Psoas muscle (tissue), 7 donors: ENCODE measurements at regions not wholly inside any gene's neighbourhood (a gene's known extent, or its start where the extent isn't known, plus 50 kb on each side); places are given as distances from the start of the nearest gene placed in this dataset.
"Not testable (repeated sequence)": the region's sequence is repeated elsewhere in the genome, so short reads cannot be mapped to it uniquely, and the experiment has no call there.

Experiments
- ATAC-seq, 4 donors: fragments of 200-7000 bp; cut with Tn5 transposase; one replicate each; pipeline ENCODE4 v1.9.1; 2020; ENCODE audit warnings: moderate library complexity in 3 of 4, mild to moderate bottlenecking in 2 of 4
- DNase-seq, 2 donors: peaks; one replicate each; pipeline ENCODE4 v3.0.0-alpha.2; 2020
- H3K27ac ChIP-seq: fragments of 200-600 bp; one replicate; pipeline ENCODE4 v1.8.0; 2022
- H3K27me3 ChIP-seq, 3 donors: fragments of 200-600 bp in 1 of 3; one replicate each; pipeline versions ENCODE4 v1.6.1 to v1.8.0; 2013 to 2022; ENCODE audit warnings: low read length in 2 of 3, mild to moderate bottlenecking in 2 of 3, moderate library complexity in 1 of 3; ENCODE audit not compliant: insufficient read depth in 3 of 3
- H3K36me3 ChIP-seq, 2 donors: fragments of 200-600 bp in 1 of 2; one replicate each; pipeline versions ENCODE4 v1.6.1 to v1.8.0; 2013 to 2022; ENCODE audit warnings: low read depth in 1 of 2, mild to moderate bottlenecking in 1 of 2, moderate library complexity in 1 of 2; ENCODE audit not compliant: insufficient read depth in 1 of 2
- H3K4me1 ChIP-seq: fragments of 200-600 bp; one replicate; pipeline ENCODE4 v1.8.0; 2022
- H3K4me3 ChIP-seq: fragments of 200-600 bp; one replicate; pipeline ENCODE4 v1.8.0; 2022; ENCODE audit warnings: mild to moderate bottlenecking
- H3K9me3 ChIP-seq: fragments of 200-600 bp; one replicate; pipeline ENCODE4 v1.8.0; 2022
- WGBS, 3 donors: extraction: QIAGEN DNeasy Blood & Tissue Kit; methylation state at CpG; one replicate each; pipeline versions ENCODE4 v1.1.6 to v1.1.7; 2013; 5-methylcytosine and 5-hydroxymethylcytosine counted together
- intact Hi-C, 2 donors: fragments of 100-400 bp; cut with DNase I; formaldehyde crosslinking; loops; one replicate each; pipeline versions ENCODE4 v1.11.0 to v1.14.2; 2022
- donor health status: healthy with polysubstance abuse.
- donor health status: DM: no; HTN: no; CAD: no; lungs with moderate emphysema.
- donor health status: Bipolar disorder and iron deficiency.
- donor health status: healthy.
- donor health status: DM: yes; HTN: yes; CAD: no.
- donor health status: DM: no; HTN: no; CAD: no.
- donor health status: DM: yes; HTN: yes; CAD: no.

- H3K9me3 ChIP-seq, H3K4me1 ChIP-seq, H3K36me3 ChIP-seq, ATAC-seq, H3K27ac ChIP-seq, H3K4me3 ChIP-seq, intact Hi-C loops, DNase-seq: not testable (repeated sequence)
- WGBS, 3 donors: 74 to 82% (median 77%) methylated on average over 1 to 2 of the region's 2 CpGs
- H3K27me3 ChIP-seq: peaks cover 0 to 15% (median 0%) of the 10 kb centered on the region in 3 donors
Observed at GRCh38 chr12:54105809-54106208, 52.2 kb downstream of the HOXC4 start.

DNA sequence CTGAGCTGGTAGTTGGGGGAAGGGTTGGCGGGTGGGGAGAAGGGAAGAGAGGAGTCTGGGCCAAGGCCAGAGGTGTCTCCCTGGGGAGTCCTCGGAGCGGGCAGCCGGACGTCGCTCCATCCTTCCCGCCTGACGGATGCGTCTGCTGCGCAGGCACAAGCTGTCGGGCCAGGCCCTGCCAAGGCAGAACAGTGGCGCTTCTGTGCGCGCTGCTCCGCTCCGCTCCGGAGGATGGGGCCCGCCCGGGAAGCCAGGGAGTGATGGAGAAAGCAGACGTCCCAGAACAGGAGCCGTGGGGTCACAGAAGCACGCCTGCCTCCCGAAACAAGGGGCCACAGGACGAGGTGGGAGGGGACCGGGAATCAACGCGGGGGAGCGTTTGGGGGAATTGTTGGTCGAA is 52.6 kb downstream of the HOXC4 start:
- DNase-seq: peak in 1 of 2 donors; percentile 55

GRCh38 chr12:54106803-54107579 is 53.4 kb downstream of the HOXC4 start:
- H3K4me3 ChIP-seq, ATAC-seq, H3K9me3 ChIP-seq, DNase-seq, H3K27ac ChIP-seq, intact Hi-C loops, H3K36me3 ChIP-seq, H3K4me1 ChIP-seq: not testable (repeated sequence)
- WGBS, 3 donors: 62 to 65% (median 63%) methylated on average over 56 of the region's 56 CpGs
- peaks cover 0 to 15% (median 0%) of the 10 kb centered on the region in 3 donors for H3K27me3 ChIP-seq

More for the DNA sequence above, 52.6 kb downstream of the HOXC4 start:
- H3K27ac ChIP-seq, intact Hi-C loops, ATAC-seq, H3K36me3 ChIP-seq, H3K4me1 ChIP-seq, H3K9me3 ChIP-seq, H3K4me3 ChIP-seq: not testable (repeated sequence)
- H3K27me3 ChIP-seq: peaks cover 0 to 15% (median 0%) of the 10 kb centered on the region in 3 donors
- 12 to 13% (median 13%) methylated on average over 27 to 29 of the region's 29 CpGs for WGBS, 3 donors

- ATAC-seq, H3K4me1 ChIP-seq, H3K4me3 ChIP-seq, H3K27ac ChIP-seq, intact Hi-C loops, H3K27me3 ChIP-seq, H3K9me3 ChIP-seq, H3K36me3 ChIP-seq: not testable (repeated sequence)
- DNase-seq: peak in 1 of 2 donors; percentile 73
- WGBS, 3 donors: 19 to 28% (median 23%) methylated on average over 6 of the region's 6 CpGs
Observed at GRCh38 chr12:54112336-54112735, 58.7 kb downstream of the HOXC4 start.

GRCh38 chr12:54116055-54116454 is 62.4 kb downstream of the HOXC4 start:
- DNase-seq, H3K27me3 ChIP-seq, H3K36me3 ChIP-seq, H3K9me3 ChIP-seq, ATAC-seq, H3K27ac ChIP-seq, H3K4me1 ChIP-seq, H3K4me3 ChIP-seq, intact Hi-C loops: not testable (repeated sequence)
- WGBS, 3 donors: 8 to 28% (median 8%) methylated on average over 5 to 6 of the region's 6 CpGs

DNA sequence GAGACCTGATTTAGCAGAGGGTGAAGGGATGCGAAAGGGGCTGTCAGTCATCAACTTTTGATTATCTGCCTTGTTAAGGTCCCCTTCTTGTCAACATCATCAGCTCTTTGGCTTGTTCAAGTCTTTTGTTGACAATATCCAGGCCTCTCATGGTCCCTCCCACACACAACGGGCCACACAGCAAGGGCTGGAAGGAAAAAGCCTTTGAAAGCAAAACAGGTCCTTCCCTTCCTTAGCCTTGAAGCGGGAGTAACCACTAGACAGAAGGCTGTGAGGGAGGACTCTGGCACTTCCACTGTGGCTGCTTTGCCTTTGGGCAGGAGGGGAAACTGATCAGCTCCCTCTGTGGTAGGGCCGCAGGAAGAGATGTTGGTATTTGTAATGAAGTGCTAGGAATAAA is 63.8 kb downstream of the HOXC4 start:
- intact Hi-C loops, H3K4me3 ChIP-seq, DNase-seq, ATAC-seq, H3K4me1 ChIP-seq, H3K9me3 ChIP-seq, H3K27me3 ChIP-seq, H3K27ac ChIP-seq, H3K36me3 ChIP-seq: not testable (repeated sequence)
- 77 to 86% (median 81%) methylated on average over 3 to 4 of the region's 4 CpGs for WGBS, 3 donors

DNA sequence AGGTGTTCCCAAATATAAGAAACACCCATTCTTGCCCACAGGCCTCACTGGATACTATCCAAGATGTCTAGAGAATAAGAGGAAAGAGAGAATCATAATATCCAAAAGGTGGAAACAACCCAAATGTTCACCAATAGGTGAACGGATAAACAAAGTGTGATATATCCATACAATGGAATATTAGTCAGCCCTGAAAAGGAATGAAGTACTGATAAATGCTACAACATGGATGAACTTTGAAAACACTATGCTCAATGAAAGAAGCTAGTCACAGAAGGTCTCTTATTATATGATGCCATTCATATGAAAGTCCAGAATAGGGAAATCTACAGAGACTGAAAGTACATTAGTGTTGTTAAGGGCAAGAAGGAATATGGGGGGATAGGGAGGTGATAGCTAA is 65.4 kb downstream of the HOXC4 start:
- intact Hi-C loops, H3K27ac ChIP-seq, H3K9me3 ChIP-seq, ATAC-seq, H3K27me3 ChIP-seq, H3K4me3 ChIP-seq, H3K36me3 ChIP-seq, DNase-seq, H3K4me1 ChIP-seq: not testable (repeated sequence)
- 91 to 97% (median 97%) methylated on average over 1 of the region's 1 CpG for WGBS, 3 donors

- ATAC-seq, H3K36me3 ChIP-seq, H3K27ac ChIP-seq, H3K4me3 ChIP-seq, H3K4me1 ChIP-seq, DNase-seq, H3K9me3 ChIP-seq, intact Hi-C loops: not testable (repeated sequence)
- H3K27me3 ChIP-seq: peaks cover 0 to 41% (median 20%) of the 10 kb centered on the region in 3 donors
- 63 to 71% (median 69%) methylated on average over 7 of the region's 7 CpGs for WGBS, 3 donors
Observed at GRCh38 chr12:54123981-54124380, 64.8 kb downstream of the SMUG1 start.

DNA sequence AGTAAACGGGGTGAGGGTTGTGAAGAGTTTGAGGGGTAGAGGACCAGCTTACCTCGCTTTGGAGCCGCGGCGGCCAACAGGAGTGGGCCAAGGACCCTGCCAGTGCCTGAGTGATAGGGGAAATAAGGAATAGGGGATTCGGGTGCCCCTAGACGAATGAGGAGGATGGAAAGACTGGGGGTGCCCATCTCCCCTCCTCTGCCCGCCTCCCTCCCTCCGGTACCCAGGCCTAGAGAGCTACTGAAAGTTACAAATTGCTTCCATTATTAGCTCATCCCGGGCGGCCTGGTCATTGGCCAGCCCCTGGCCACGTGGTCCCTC is 63.1 kb downstream of the SMUG1 start:
- WGBS, 3 donors: 22 to 44% (median 23%) methylated on average over 6 to 10 of the region's 12 CpGs
- not testable (repeated sequence) for H3K27ac ChIP-seq
- peaks cover 0 to 41% (median 22%) of the 10 kb centered on the region in 3 donors for H3K27me3 ChIP-seq

More for the DNA sequence above, 63.1 kb downstream of the SMUG1 start:
- peak overlapping the region; percentile 77 for H3K4me3 ChIP-seq
- not testable (repeated sequence) for H3K36me3 ChIP-seq, H3K4me1 ChIP-seq, DNase-seq, H3K9me3 ChIP-seq
- peak in 3 of 4 donors; percentile 49 to 57 (median 51) for ATAC-seq
- intact Hi-C loops: loop anchor here in 1 of 2 donors (5.0 kb wide), 1 partner anchor 62 kb away; the partner anchor contains the start of gene SMUG1
